ENCODE measurements at regions not wholly inside any gene's neighbourhood (a gene's known extent, or its start where the extent isn't known, plus 50 kb on each side); places are given as distances from the start of the nearest gene placed in this dataset.

GRCh38 chr1:76782809-76783208 is 84.5 kb upstream of the ST6GALNAC5 start (continued):
- TF ChIP-seq, protein P1, sequence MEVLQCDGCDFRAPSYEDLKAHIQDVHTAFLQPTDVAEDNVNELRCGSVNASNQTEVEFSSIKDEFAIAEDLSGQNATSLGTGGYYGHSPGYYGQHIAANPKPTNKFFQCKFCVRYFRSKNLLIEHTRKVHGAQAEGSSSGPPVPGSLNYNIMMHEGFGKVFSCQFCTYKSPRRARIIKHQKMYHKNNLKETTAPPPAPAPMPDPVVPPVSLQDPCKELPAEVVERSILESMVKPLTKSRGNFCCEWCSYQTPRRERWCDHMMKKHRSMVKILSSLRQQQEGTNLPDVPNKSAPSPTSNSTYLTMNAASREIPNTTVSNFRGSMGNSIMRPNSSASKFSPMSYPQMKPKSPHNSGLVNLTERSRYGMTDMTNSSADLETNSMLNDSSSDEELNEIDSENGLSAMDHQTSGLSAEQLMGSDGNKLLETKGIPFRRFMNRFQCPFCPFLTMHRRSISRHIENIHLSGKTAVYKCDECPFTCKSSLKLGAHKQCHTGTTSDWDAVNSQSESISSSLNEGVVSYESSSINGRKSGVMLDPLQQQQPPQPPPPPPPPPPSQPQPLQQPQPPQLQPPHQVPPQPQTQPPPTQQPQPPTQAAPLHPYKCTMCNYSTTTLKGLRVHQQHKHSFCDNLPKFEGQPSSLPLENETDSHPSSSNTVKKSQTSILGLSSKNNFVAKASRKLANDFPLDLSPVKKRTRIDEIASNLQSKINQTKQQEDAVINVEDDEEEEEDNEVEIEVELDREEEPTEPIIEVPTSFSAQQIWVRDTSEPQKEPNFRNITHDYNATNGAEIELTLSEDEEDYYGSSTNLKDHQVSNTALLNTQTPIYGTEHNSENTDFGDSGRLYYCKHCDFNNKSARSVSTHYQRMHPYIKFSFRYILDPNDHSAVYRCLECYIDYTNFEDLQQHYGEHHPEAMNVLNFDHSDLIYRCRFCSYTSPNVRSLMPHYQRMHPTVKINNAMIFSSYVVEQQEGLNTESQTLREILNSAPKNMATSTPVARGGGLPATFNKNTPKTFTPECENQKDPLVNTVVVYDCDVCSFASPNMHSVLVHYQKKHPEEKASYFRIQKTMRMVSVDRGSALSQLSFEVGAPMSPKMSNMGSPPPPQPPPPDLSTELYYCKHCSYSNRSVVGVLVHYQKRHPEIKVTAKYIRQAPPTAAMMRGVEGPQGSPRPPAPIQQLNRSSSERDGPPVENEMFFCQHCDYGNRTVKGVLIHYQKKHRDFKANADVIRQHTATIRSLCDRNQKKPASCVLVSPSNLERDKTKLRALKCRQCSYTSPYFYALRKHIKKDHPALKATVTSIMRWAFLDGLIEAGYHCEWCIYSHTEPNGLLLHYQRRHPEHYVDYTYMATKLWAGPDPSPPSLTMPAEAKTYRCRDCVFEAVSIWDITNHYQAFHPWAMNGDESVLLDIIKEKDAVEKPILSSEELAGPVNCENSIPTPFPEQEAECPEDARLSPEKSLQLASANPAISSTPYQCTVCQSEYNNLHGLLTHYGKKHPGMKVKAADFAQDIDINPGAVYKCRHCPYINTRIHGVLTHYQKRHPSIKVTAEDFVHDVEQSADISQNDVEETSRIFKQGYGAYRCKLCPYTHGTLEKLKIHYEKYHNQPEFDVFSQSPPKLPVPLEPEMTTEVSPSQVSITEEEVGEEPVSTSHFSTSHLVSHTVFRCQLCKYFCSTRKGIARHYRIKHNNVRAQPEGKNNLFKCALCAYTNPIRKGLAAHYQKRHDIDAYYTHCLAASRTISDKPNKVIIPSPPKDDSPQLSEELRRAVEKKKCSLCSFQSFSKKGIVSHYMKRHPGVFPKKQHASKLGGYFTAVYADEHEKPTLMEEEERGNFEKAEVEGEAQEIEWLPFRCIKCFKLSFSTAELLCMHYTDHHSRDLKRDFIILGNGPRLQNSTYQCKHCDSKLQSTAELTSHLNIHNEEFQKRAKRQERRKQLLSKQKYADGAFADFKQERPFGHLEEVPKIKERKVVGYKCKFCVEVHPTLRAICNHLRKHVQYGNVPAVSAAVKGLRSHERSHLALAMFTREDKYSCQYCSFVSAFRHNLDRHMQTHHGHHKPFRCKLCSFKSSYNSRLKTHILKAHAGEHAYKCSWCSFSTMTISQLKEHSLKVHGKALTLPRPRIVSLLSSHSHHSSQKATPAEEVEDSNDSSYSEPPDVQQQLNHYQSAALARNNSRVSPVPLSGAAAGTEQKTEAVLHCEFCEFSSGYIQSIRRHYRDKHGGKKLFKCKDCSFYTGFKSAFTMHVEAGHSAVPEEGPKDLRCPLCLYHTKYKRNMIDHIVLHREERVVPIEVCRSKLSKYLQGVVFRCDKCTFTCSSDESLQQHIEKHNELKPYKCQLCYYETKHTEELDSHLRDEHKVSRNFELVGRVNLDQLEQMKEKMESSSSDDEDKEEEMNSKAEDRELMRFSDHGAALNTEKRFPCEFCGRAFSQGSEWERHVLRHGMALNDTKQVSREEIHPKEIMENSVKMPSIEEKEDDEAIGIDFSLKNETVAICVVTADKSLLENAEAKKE (CRISPR knock-in tag; IDR thresholded peaks at IDR 0.05): no peak
- no peak for TF ChIP-seq EZH2 (IDR thresholded peaks at IDR 0.05; ENCODE audit: low read depth, unreplicated experiment)

DNA sequence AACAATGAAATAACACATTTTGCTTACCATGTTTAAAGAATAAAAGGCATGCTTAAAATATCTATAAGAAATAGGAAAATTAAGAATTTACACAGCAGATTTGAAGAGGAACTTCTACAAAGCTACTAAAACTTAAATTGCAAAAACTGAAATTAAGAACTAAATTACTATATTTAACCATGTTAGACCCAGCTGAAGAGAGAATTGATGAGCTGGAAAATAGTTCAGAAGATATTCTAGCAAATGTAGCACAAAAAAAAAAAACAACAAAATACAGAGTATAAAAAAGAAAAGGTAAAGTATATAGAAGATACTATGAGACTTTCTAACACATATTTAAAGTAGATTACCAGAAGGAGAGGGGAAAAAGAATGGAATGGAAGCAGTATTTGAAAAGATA is 82.8 kb upstream of the ST6GALNAC5 start:
- no peak overlapping the region for H3K27ac ChIP-seq (ENCODE audit: low read depth)
- TF ChIP-seq NANOG (IDR thresholded peaks at IDR 0.05; ENCODE audit: borderline replicate concordance) (no peak), EZH2 (IDR thresholded peaks at IDR 0.05; ENCODE audit: low read depth, unreplicated experiment) (no peak), CREB1 (CRISPR knock-in tag; IDR thresholded peaks at IDR 0.05; ENCODE audit: low read depth) (no peak), CTCF (conservative IDR thresholded peaks at IDR 0.05; ENCODE audit: low read depth in 2 of 2) (no peak), ZNF331 (CRISPR knock-in tag; IDR thresholded peaks at IDR 0.05; ENCODE audit: low read depth) (no peak), JUNB (IDR thresholded peaks at IDR 0.05; ENCODE audit: unreplicated experiment) (no peak)
- TF ChIP-seq, protein P2, sequence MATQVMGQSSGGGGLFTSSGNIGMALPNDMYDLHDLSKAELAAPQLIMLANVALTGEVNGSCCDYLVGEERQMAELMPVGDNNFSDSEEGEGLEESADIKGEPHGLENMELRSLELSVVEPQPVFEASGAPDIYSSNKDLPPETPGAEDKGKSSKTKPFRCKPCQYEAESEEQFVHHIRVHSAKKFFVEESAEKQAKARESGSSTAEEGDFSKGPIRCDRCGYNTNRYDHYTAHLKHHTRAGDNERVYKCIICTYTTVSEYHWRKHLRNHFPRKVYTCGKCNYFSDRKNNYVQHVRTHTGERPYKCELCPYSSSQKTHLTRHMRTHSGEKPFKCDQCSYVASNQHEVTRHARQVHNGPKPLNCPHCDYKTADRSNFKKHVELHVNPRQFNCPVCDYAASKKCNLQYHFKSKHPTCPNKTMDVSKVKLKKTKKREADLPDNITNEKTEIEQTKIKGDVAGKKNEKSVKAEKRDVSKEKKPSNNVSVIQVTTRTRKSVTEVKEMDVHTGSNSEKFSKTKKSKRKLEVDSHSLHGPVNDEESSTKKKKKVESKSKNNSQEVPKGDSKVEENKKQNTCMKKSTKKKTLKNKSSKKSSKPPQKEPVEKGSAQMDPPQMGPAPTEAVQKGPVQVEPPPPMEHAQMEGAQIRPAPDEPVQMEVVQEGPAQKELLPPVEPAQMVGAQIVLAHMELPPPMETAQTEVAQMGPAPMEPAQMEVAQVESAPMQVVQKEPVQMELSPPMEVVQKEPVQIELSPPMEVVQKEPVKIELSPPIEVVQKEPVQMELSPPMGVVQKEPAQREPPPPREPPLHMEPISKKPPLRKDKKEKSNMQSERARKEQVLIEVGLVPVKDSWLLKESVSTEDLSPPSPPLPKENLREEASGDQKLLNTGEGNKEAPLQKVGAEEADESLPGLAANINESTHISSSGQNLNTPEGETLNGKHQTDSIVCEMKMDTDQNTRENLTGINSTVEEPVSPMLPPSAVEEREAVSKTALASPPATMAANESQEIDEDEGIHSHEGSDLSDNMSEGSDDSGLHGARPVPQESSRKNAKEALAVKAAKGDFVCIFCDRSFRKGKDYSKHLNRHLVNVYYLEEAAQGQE (IDR thresholded peaks at IDR 0.05; ENCODE audit: unreplicated experiment): no peak

More for the DNA sequence above, 82.8 kb upstream of the ST6GALNAC5 start:
- no peak overlapping the region for H3K4me2 ChIP-seq
- no peaks in the 10 kb centered on the region for H3K36me3 ChIP-seq (ENCODE audit: insufficient read depth)
- H4K20me1 ChIP-seq (replicated peaks; ENCODE audit: insufficient read depth): no peaks in the 10 kb centered on the region
- H2AFZ ChIP-seq: no peak overlapping the region
- Mint-ChIP-seq H3K27me3 (ENCODE audit: insufficient read depth, low read depth, poor library complexity) (peaks cover 3% of the 10 kb centered on the region), H3K27ac (no peak overlapping the region), H3K9me3 (peaks cover 9% of the 10 kb centered on the region; the same call in 2 of the 3 replicates), H3K4me1 (peaks cover 12% of the 10 kb centered on the region), H3K4me3 (no peak overlapping the region), H3K36me3 (ENCODE audit: low read depth) (no peaks in the 10 kb centered on the region)
- H3K4me1 ChIP-seq (ENCODE audit: insufficient read depth): peaks cover 12% of the 10 kb centered on the region; the same call in 1 of the 2 replicates
- H3K9me2 ChIP-seq (ENCODE audit: insufficient read depth): peaks cover 7% of the 10 kb centered on the region
- H3F3A ChIP-seq (replicated peaks; ENCODE audit: low read depth): no peaks in the 10 kb centered on the region
- no peaks in the 10 kb centered on the region for H3K27me3 ChIP-seq (ENCODE audit: insufficient read depth)
- ATAC-seq: no peak
- no peak for DNase-seq (ENCODE audit: low spot score)
- no peak overlapping the region for H3K4me3 ChIP-seq
- H3K79me2 ChIP-seq (replicated peaks; ENCODE audit: insufficient read depth): no peaks in the 10 kb centered on the region
